Prostate gland (tissue), 2 donors: ENCODE measurements at regions not wholly inside any gene's neighbourhood (a gene's known extent, or its start where the extent isn't known, plus 50 kb on each side); places are given as distances from the start of the nearest gene placed in this dataset.

Experiments
- CTCF ChIP-seq, 4 experiments: fragments of 200-600 bp in 2 of 4; fragments of 450-650 bp in 2 of 4; sonication (generic) in 2 of 4; IDR thresholded peaks; 1 replicate in 3 of 4; 2 replicates in 1 of 4; pipeline ENCODE4 v1.5.1; 2016 to 2019; ENCODE audit warnings: antibody characterized with exemption in 4 of 4, mild to moderate bottlenecking in 2 of 4, moderate library complexity in 2 of 4
- POLR2A ChIP-seq: fragments of 450-650 bp; IDR thresholded peaks from one replicate; pipeline ENCODE4 v1.6.1; 2016; ENCODE audit warnings: antibody characterized with exemption, mild to moderate bottlenecking
- POLR2AphosphoS5 ChIP-seq: sonication (generic); formaldehyde crosslinking; IDR thresholded peaks from one replicate; pipeline ENCODE4 v1.6.1; 2017; ENCODE audit warnings: antibody characterized with exemption

GRCh38 chr3:34394978-34395748 is 596.7 kb downstream of the PDCD6IP start:
- no peak for TF ChIP-seq CTCF (IDR thresholded peaks at IDR 0.05)
- TF ChIP-seq POLR2A, result no peak
- no peak for TF ChIP-seq POLR2AphosphoS5
